HG02610 (cell line): ENCODE measurements at regions not wholly inside any gene's neighbourhood (a gene's known extent, or its start where the extent isn't known, plus 50 kb on each side); places are given as distances from the start of the nearest gene placed in this dataset.
"Not testable (repeated sequence)": the region's sequence is repeated elsewhere in the genome, so short reads cannot be mapped to it uniquely, and the experiment has no call there.

ENCODE experiments used
- ATAC-seq: cut with Tn5 transposase; IDR thresholded peaks from one replicate; pipeline ENCODE4 v1.9.1; 2021; ENCODE audit warnings: mild to moderate bottlenecking, moderate library complexity; ENCODE audit not compliant: unreplicated experiment

- ATAC-seq, result no peak
Observed at GRCh38 chr14:88064841-88065240, 59.9 kb downstream of the GPR65 start.

DNA sequence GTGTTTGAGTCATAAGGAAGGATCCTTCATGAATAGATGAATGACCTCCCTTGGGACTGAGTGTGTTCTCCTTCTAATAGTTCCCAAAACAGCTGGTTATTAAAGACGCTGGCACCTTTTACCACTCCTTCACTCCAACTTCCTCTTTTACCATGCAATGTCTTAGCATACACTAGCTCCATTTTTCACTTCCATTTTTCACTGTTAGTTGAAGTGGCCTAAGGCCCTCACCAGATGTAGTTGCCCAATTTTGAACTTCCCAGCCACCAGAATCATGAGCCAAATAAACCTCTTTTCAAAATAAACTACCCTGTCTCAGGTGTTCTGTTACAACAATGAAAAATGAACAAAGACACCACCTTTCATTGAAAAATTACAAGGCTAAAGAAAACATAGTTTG, 64.7 kb downstream of the GPR65 start:
- ATAC-seq, result no peak

- no peak for ATAC-seq
Observed at GRCh38 chr14:88075269-88075981, 70.5 kb downstream of the GPR65 start.

DNA sequence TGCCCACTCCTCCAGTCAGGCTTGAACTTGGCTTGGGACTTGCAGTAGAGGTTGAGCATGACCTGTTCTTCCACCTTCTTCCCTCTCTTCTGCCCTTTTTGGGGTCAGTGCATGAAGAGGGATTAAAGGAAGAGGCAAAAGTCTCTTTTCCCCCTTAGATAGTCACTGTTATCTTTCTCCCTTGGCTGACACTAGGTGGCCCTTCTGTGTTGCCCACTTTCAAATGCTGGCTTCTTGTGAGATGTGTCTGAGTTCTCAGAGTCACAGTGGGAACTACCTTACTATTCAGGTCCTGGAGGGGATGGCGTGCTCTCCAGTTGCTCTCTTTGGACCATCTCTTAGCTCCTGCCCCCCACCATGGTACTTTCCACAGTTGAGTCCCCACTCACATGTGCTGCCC, 73.6 kb downstream of the GPR65 start:
- ATAC-seq, result no peak

DNA sequence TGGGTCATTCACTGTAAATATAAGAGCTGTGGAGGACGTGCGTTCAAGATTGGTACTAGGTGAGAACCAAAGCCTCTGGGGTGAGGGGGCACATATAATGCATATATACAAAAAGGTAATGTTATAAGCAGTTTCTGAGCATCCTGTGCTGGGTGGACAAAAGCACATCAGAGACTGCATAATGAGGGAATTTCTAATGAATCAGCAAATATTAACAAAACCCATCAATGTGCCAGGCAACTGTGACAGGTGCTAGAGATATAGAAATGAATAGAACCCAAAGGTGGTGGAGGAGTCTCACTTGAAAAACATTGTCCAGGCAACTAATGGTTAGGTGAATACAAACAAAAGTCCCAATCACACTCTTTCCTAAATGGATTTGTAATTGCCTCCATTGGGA, 74.7 kb downstream of the GPR65 start:
- no peak for ATAC-seq

- ATAC-seq, result no peak
Observed at GRCh38 chr14:88085736-88086135, 80.8 kb downstream of the GPR65 start.

DNA sequence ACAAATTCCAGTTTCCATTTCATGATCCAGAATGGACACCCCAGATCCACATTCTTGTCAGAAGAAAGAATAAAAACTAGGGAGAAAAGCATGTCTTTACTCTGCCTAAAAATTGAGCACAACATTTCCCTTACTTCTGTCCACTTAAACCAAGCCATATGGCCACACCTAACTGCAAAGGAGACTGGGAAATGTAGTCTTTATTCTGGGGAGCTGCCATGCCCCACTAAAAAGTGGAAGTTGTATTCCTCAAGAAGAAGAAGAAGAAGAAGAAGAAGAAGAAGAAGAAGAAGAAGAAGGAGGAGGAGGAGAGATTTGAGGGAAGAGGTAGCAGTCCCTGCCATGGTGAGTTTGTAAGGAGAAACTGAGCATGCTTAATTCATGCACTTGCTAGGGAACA, 84.5 kb downstream of the GPR65 start:
- no peak for ATAC-seq

- ATAC-seq, result no peak
Observed at GRCh38 chr14:88092529-88092928, 87.6 kb downstream of the GPR65 start.

GRCh38 chr14:88095791-88096190, 90.9 kb downstream of the GPR65 start:
- ATAC-seq, result no peak

DNA sequence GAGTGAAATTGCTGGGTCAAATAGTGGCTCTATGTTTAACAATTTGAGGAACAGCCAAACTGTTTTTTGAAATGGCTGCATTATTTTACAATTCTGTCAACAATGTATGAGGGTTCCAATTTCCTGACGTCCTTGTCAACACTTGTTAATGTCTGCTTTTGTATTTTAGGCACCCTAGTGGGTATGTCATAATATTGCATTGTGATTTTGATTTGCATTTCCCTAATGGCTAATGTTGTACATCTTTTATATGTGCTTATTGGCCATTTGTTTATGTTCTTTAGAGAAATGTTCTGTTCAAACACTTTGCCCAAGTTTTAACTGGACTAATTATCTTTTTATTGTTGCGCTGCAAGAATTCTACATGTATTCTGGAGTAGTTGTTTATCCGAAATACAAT, 93.2 kb downstream of the GPR65 start:
- no peak for ATAC-seq

- ATAC-seq, result no peak
Observed at GRCh38 chr14:88104710-88105109, 99.8 kb downstream of the GPR65 start.

DNA sequence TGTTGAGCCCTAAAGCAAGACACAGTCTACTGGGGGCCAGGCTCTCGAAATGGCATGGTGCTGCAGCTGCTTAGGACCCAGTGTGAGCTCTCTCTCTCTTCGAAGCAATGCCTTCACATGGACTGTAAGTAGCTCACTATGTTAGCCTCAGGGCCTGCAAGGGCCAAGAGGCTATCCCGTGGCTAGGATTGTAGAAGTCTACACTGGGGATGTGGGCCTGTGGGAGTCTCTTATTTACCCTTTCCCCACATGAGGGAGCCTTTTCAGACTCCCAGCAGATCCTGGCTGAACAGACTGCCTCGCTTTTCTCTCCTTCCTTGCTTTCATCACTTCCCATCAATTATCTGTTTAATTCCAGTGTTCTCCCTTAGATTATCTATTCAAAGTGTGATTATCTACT, 101.4 kb downstream of the GPR65 start:
- ATAC-seq, result no peak

GRCh38 chr14:88127669-88128068, 122.7 kb downstream of the GPR65 start:
- ATAC-seq, result not testable (repeated sequence)

- no peak for ATAC-seq
Observed at GRCh38 chr14:88128816-88129215, 123.9 kb downstream of the GPR65 start.

DNA sequence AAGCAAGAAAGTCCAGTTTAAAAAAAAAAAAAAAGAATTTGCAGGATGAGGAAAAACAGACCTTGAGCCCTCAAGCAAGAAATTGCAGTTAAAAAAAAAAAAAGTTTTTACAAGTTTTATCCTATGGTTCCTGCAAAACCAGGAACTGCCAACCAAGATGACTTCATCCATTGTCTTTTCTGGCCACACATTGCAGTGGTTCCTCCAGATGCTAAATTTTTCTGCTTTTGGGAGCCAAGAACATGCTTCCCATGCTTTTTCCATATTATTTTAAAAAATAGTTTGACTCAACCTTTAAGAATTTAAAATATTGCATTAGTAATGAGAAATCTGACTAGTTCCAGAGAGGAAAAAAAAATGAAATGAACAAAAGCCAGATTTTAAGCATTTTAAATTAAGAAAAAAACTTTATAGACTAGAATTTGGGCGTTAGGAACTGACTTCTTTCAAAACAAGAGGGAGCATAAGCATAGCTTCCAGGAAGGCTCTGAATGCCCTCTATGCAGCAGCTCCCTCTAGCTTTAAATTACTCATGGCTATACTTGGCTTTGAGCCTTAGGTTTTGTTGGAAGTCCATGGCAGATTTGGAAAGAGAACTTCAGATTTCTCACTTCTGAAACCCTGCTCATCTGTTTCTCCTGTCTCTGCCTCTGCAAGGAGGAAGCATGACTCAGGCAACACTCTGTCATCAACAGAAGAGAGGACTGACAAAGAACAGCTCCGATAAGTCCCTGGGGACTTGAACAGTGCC, 124.5 kb downstream of the GPR65 start:
- ATAC-seq, result peak; percentile 87

DNA sequence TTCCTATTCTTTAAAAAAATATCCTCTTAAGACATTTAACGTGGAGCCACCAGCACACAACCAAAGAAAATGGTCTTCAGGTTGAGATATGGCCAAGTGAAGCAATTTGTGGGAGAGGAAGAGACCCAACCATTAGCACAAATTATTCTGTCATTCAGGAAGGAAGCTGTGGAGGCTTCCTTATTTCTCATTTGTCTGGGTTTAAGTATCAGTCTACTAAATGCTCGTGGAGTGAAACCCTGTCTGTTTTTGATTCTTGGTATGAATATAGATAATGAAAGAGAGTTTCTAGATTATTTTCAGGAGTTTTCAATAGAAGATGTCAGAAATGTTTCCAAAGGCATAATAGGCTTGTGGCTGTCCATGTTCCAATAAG, 125.1 kb downstream of the GPR65 start:
- peak; percentile 35 for ATAC-seq
